NCI-H446 treated with DMSO at 0.1 percent for 48 hours (cell line): ENCODE measurements at regions not wholly inside any gene's neighbourhood (a gene's known extent, or its start where the extent isn't known, plus 50 kb on each side); places are given as distances from the start of the nearest gene placed in this dataset.
A peak's percentile ranks its signal among the peaks of the same experiment; 100 is the strongest.
"Not testable (repeated sequence)": the region's sequence is repeated elsewhere in the genome, so short reads cannot be mapped to it uniquely, and the experiment has no call there.

Source experiments
- DNase-seq: peaks from one replicate; lab custom pipeline; 2025; lab: John Stamatoyannopoulos, UW

- no peak for DNase-seq
Observed at GRCh38 chr4:77306496-77306895, 149.5 kb downstream of the CCNG2 start.

- DNase-seq = no peak
Observed at GRCh38 chr4:77308843-77309242, 151.8 kb downstream of the CCNG2 start.

- DNase-seq = no peak
Observed at GRCh38 chr4:77309496-77309895, 152.5 kb downstream of the CCNG2 start.

- DNase-seq = no peak
Observed at GRCh38 chr4:77310931-77311330, 153.9 kb downstream of the CCNG2 start.

- no peak for DNase-seq
Observed at GRCh38 chr4:77314697-77315096, 157.7 kb downstream of the CCNG2 start.

GRCh38 chr4:77327151-77327550 is 170.1 kb downstream of the CCNG2 start:
- no peak for DNase-seq

- DNase-seq = no peak
Observed at GRCh38 chr4:77332696-77333270, 175.8 kb downstream of the CCNG2 start.

GRCh38 chr4:77336411-77337142 is 179.6 kb downstream of the CCNG2 start:
- no peak for DNase-seq

GRCh38 chr4:77342170-77342810 is 185.3 kb downstream of the CCNG2 start:
- DNase-seq = no peak

- DNase-seq = no peak
Observed at GRCh38 chr4:77344001-77344400, 187.0 kb downstream of the CCNG2 start.

- no peak for DNase-seq
Observed at GRCh38 chr4:77344784-77345183, 187.8 kb downstream of the CCNG2 start.

- no peak for DNase-seq
Observed at GRCh38 chr4:77347351-77347966, 190.5 kb downstream of the CCNG2 start.

GRCh38 chr4:77348815-77349214 is 191.8 kb downstream of the CCNG2 start:
- no peak for DNase-seq

GRCh38 chr4:77349364-77349763 is 192.4 kb downstream of the CCNG2 start:
- no peak for DNase-seq

- DNase-seq = no peak
Observed at GRCh38 chr4:77349796-77350195, 192.8 kb downstream of the CCNG2 start.

- DNase-seq = no peak
Observed at GRCh38 chr4:77352192-77352591, 195.2 kb downstream of the CCNG2 start.

- DNase-seq = not testable (repeated sequence)
Observed at GRCh38 chr4:77353724-77354315, 196.8 kb downstream of the CCNG2 start.

- DNase-seq = no peak
Observed at GRCh38 chr4:77354550-77354949, 197.5 kb downstream of the CCNG2 start.

- DNase-seq = no peak
Observed at GRCh38 chr4:77355731-77356130, 198.7 kb downstream of the CCNG2 start.

GRCh38 chr4:77358315-77358928 is 201.4 kb downstream of the CCNG2 start:
- peak; percentile 2 for DNase-seq

GRCh38 chr4:77360451-77360850 is 203.4 kb downstream of the CCNG2 start:
- DNase-seq = no peak

GRCh38 chr4:77366876-77367275 is 209.9 kb downstream of the CCNG2 start:
- not testable (repeated sequence) for DNase-seq
